ENCODE measurements at regions not wholly inside any gene's neighbourhood (a gene's known extent, or its start where the extent isn't known, plus 50 kb on each side); places are given as distances from the start of the nearest gene placed in this dataset.

GRCh38 chr18:41769265-41769664, 185.8 kb upstream of the PIK3C3 start:
- WGBS (ENCODE audit: insufficient coverage, low coverage, low lambda C conversion rate, missing lambda C conversion rate) = 55% methylated on average over 1 of the region's 1 CpG
- Histone ChIP-seq H3K4me3 (no peak overlapping the region), H3K27me3 (no peaks in the 10 kb centered on the region), H3K9me3 (no peaks in the 10 kb centered on the region), H3K36me3 (no peaks in the 10 kb centered on the region), H3K27ac (no peak overlapping the region), H3K4me1 (no peaks in the 10 kb centered on the region)
- intact Hi-C loops (cut with DNase I) = no loop called here
- DNase-seq (no peak), ATAC-seq (no peak)
- TF ChIP-seq CTCF (IDR thresholded peaks at IDR 0.05) = no peak
- no peak for TF ChIP-seq POLR2A (IDR thresholded peaks at IDR 0.05)

DNA sequence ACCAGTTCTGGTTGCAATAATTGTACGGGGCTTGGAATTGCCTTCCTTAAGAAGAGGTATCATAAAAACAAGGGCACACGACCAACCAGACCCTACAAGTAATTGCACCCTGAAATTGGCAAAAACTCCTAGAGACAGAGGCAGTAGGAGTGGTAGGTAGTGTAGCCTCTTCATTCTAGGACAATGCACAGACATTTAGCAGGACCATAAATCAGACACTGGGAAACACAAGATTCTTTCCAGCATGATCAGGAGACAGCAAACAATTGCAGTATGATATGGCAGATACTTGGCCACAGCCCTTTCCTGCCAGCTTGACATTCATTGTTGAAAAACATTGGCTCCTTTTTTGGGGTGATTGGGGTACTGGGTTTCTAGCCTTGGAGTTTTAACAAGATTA, 186.6 kb upstream of the PIK3C3 start:
- TF ChIP-seq POLR2A (IDR thresholded peaks at IDR 0.05) = no peak
- TF ChIP-seq CTCF (IDR thresholded peaks at IDR 0.05) = no peak
- DNase-seq = no peak
- no peaks in the 10 kb centered on the region for H3K9me3 ChIP-seq
- no peak for ATAC-seq
- no peak overlapping the region for H3K4me3 ChIP-seq
- no peak overlapping the region for H3K27ac ChIP-seq
- no peaks in the 10 kb centered on the region for H3K36me3 ChIP-seq
- intact Hi-C loops (cut with DNase I) = no loop called here
- 20% methylated on average over 2 of the region's 2 CpGs for WGBS (ENCODE audit: insufficient coverage, low coverage, low lambda C conversion rate, missing lambda C conversion rate)
- H3K27me3 ChIP-seq = no peaks in the 10 kb centered on the region
- H3K4me1 ChIP-seq = no peaks in the 10 kb centered on the region

DNA sequence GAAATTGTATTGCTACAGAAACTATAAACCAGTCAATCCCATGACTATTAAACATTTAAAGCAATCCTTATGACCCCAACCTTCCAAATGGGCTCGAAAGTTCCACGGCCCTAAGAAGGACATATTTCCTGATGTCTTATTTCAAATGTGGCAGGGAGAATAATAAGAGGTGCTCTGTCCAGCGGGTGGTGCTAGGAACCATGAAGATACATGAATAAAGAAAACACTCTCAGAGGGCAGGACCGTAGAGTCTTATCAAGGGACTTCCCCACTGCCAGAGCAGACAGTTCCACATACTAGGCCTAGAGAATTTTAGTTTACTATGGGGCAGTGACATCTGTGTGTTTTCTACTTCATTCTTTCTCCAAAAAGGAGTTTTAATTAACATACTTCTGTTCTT, 187.1 kb upstream of the PIK3C3 start:
- WGBS (ENCODE audit: insufficient coverage, low coverage, low lambda C conversion rate, missing lambda C conversion rate) = 23% methylated on average over 4 of the region's 4 CpGs
- no peak for TF ChIP-seq POLR2A (IDR thresholded peaks at IDR 0.05)
- TF ChIP-seq CTCF (IDR thresholded peaks at IDR 0.05) = no peak
- intact Hi-C loops (cut with DNase I) = no loop called here
- no peaks in the 10 kb centered on the region for H3K36me3 ChIP-seq
- no peak overlapping the region for H3K4me3 ChIP-seq
- no peaks in the 10 kb centered on the region for H3K4me1 ChIP-seq
- H3K27ac ChIP-seq = no peak overlapping the region
- ATAC-seq = no peak
- no peaks in the 10 kb centered on the region for H3K27me3 ChIP-seq
- no peak for DNase-seq
- H3K9me3 ChIP-seq = no peaks in the 10 kb centered on the region

- Histone ChIP-seq H3K27ac (no peak overlapping the region), H3K27me3 (no peaks in the 10 kb centered on the region), H3K4me3 (no peak overlapping the region), H3K4me1 (no peaks in the 10 kb centered on the region), H3K9me3 (no peaks in the 10 kb centered on the region), H3K36me3 (no peaks in the 10 kb centered on the region)
- intact Hi-C loops (cut with DNase I) = no loop called here
- no peak for ATAC-seq
- DNase-seq = no peak
- no peak for TF ChIP-seq CTCF (IDR thresholded peaks at IDR 0.05)
- TF ChIP-seq POLR2A (IDR thresholded peaks at IDR 0.05) = no peak
- 49% methylated on average over 3 of the region's 3 CpGs for WGBS (ENCODE audit: insufficient coverage, low coverage, low lambda C conversion rate, missing lambda C conversion rate)
Observed at GRCh38 chr18:41765460-41765859, 189.6 kb upstream of the PIK3C3 start.

DNA sequence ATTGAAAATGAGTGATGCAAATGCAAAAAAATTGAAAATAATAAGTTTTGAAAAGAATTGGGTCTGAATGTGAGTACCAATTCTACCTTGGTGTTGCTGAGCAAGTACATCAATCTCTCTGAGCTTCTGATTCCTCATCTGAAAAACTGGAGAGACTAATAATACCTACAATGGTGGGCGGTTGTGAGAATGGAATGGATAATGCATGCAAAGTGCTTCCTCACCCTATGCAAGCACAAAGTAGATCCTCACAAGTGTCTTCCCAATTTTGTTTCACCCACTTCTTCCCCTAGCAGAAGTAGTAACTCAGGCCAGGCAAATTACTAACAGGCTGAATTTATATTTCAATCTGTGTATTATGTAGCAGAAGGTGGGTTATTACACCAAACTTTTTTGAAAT, 191.7 kb upstream of the PIK3C3 start:
- no peaks in the 10 kb centered on the region for H3K9me3 ChIP-seq
- 67% methylated on average over 1 of the region's 1 CpG for WGBS (ENCODE audit: insufficient coverage, low coverage, low lambda C conversion rate, missing lambda C conversion rate)
- no peaks in the 10 kb centered on the region for H3K36me3 ChIP-seq
- no peaks in the 10 kb centered on the region for H3K27me3 ChIP-seq
- no peak overlapping the region for H3K4me3 ChIP-seq
- intact Hi-C loops (cut with DNase I) = no loop called here
- no peaks in the 10 kb centered on the region for H3K4me1 ChIP-seq
- DNase-seq (no peak), ATAC-seq (no peak)
- TF ChIP-seq CTCF (IDR thresholded peaks at IDR 0.05) (no peak), POLR2A (IDR thresholded peaks at IDR 0.05) (no peak)
- no peak overlapping the region for H3K27ac ChIP-seq
